HL-60 (cell line): ENCODE measurements at regions not wholly inside any gene's neighbourhood (a gene's known extent, or its start where the extent isn't known, plus 50 kb on each side); places are given as distances from the start of the nearest gene placed in this dataset.

ENCODE experiments used
- DNase-seq, 2 experiments: peaks; one replicate each; pipeline ENCODE4 v3.0.0-alpha.2; 2010 to 2020; ENCODE audit warnings: low read depth in 1 of 2, low spot score in 1 of 2
- H3K27ac ChIP-seq: fragments of 250-450 bp; sonication (Bioruptor Pico); replicated peaks from 2 replicates; pipeline ENCODE4 v1.5.1; 2020; ENCODE audit warnings: mild to moderate bottlenecking, moderate library complexity
- H3K27me3 ChIP-seq: fragments of 250-450 bp; sonication (Bioruptor Pico); 2 replicates; pipeline ENCODE4 v1.5.1; 2021; ENCODE audit warnings: mild to moderate bottlenecking, moderate library complexity; ENCODE audit not compliant: insufficient read depth, poor library complexity, severe bottlenecking
- H3K4me3 ChIP-seq: replicated peaks from 2 replicates; pipeline ENCODE4 v1.5.1; 2011; ENCODE audit warnings: mild to moderate bottlenecking, control low read depth, low read length; ENCODE audit not compliant: insufficient read depth
- CTCF ChIP-seq: IDR thresholded peaks from one replicate; pipeline ENCODE4 v1.5.1; 2011; ENCODE audit warnings: low read length, control low read depth, inconsistent platforms; ENCODE audit not compliant: insufficient read depth
- GABPA ChIP-seq: IDR thresholded peaks from 2 replicates; pipeline ENCODE4 v1.6.1; 2012; ENCODE audit warnings: low read depth
- POLR2AphosphoS5 ChIP-seq: IDR thresholded peaks from 2 replicates; pipeline ENCODE4 v1.6.1; 2012; ENCODE audit warnings: low read depth
- REST ChIP-seq: IDR thresholded peaks from 2 replicates; pipeline ENCODE4 v1.6.1; 2012; ENCODE audit warnings: low read depth; ENCODE audit not compliant: insufficient replicate concordance
- SPI1 ChIP-seq: IDR thresholded peaks from 2 replicates; pipeline ENCODE4 v1.6.1; 2012; ENCODE audit warnings: low read depth, mild to moderate bottlenecking, borderline replicate concordance

- Histone ChIP-seq H3K4me3 (no peak overlapping the region), H3K27ac (no peak overlapping the region), H3K27me3 (no peaks in the 10 kb centered on the region)
- DNase-seq: no peak
- TF ChIP-seq GABPA (no peak), POLR2AphosphoS5 (no peak), CTCF (no peak), SPI1 (no peak), REST (no peak)
Measured at GRCh38 chr10:126841341-126841895, 63.8 kb upstream of the DOCK1 start.

- H3K4me3 ChIP-seq: no peak overlapping the region
- TF ChIP-seq GABPA (no peak), CTCF (no peak), POLR2AphosphoS5 (no peak), REST (no peak), SPI1 (no peak)
- DNase-seq: no peak
- no peak overlapping the region for H3K27ac ChIP-seq
- no peaks in the 10 kb centered on the region for H3K27me3 ChIP-seq
Measured at GRCh38 chr10:126842356-126842755, 62.9 kb upstream of the DOCK1 start.

DNA sequence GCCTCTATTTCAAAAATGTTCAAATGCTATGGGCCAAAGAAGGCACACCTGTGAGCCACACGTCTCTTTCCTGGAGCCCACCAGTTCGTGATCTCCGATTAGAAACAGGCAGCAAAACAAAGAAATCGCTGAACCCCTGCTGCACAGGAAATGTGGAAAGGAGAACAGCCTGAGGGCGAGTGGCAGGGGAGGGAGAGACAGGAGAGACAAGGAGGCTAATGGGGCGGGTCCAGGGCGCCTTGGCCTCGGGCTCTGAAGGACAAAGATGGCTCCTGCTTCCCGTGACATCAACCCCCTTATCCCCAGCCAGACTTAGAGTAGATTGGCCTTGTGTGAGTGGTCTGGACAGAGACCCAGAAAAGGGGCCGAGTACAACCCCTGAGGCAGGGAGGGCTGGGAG is 62.4 kb upstream of the DOCK1 start:
- H3K4me3 ChIP-seq: no peak overlapping the region
- no peaks in the 10 kb centered on the region for H3K27me3 ChIP-seq
- DNase-seq: no peak
- TF ChIP-seq GABPA (no peak), CTCF (no peak), SPI1 (no peak), POLR2AphosphoS5 (no peak), REST (no peak)
- no peak overlapping the region for H3K27ac ChIP-seq
